Activated CD4-positive, alpha-beta T cell treated with anti-CD3 and anti-CD28 coated beads, Interleukin-2, Interleukin-4, amounts not matched to agents 100 ng/mL and 50 ng/mL, durations not matched to agents 16 hours and 8 hours (primary cell): ENCODE measurements at regions not wholly inside any gene's neighbourhood (a gene's known extent, or its start where the extent isn't known, plus 50 kb on each side); places are given as distances from the start of the nearest gene placed in this dataset.

ENCODE experiments used
- DNase-seq: peaks from one replicate; pipeline ENCODE4 v3.0.0-alpha.2; 2020; ENCODE audit warnings: low spot score

- no peak for DNase-seq
These were observed 384.5 kb downstream of the AASDHPPT start for GRCh38 chr11:106461839-106462545.

- no peak for DNase-seq
These were observed 385.7 kb downstream of the AASDHPPT start for GRCh38 chr11:106463154-106463553.

- no peak for DNase-seq
These were observed 386.3 kb downstream of the AASDHPPT start for GRCh38 chr11:106463796-106464201.

GRCh38 chr11:106464728-106465127 is 387.3 kb downstream of the AASDHPPT start:
- no peak for DNase-seq

GRCh38 chr11:106466521-106467080 is 389.1 kb downstream of the AASDHPPT start:
- DNase-seq = no peak

- DNase-seq = no peak
These were observed 390.0 kb downstream of the AASDHPPT start for GRCh38 chr11:106467501-106467900.

GRCh38 chr11:106468086-106468485 is 390.6 kb downstream of the AASDHPPT start:
- no peak for DNase-seq

GRCh38 chr11:106468531-106468930 is 391.1 kb downstream of the AASDHPPT start:
- DNase-seq = no peak

- no peak for DNase-seq
These were observed 392.8 kb downstream of the AASDHPPT start for GRCh38 chr11:106470230-106470629.

- DNase-seq = no peak
These were observed 393.8 kb downstream of the AASDHPPT start for GRCh38 chr11:106471276-106471675.

GRCh38 chr11:106473089-106473722 is 395.7 kb downstream of the AASDHPPT start:
- DNase-seq = no peak

GRCh38 chr11:106474274-106474673 is 396.8 kb downstream of the AASDHPPT start:
- DNase-seq = no peak

GRCh38 chr11:106475181-106475580 is 397.7 kb downstream of the AASDHPPT start:
- no peak for DNase-seq

GRCh38 chr11:106477776-106478175 is 400.3 kb downstream of the AASDHPPT start:
- DNase-seq = no peak

GRCh38 chr11:106479646-106480045 is 402.2 kb downstream of the AASDHPPT start:
- DNase-seq = no peak

GRCh38 chr11:106480581-106481190 is 403.2 kb downstream of the AASDHPPT start:
- DNase-seq = no peak

- no peak for DNase-seq
These were observed 405.7 kb downstream of the AASDHPPT start for GRCh38 chr11:106482917-106483785.

GRCh38 chr11:106491751-106492150 is 414.3 kb downstream of the AASDHPPT start:
- DNase-seq = no peak

- DNase-seq = no peak
These were observed 416.3 kb downstream of the AASDHPPT start for GRCh38 chr11:106493751-106494150.

- no peak for DNase-seq
These were observed 417.6 kb downstream of the AASDHPPT start for GRCh38 chr11:106495046-106495445.

GRCh38 chr11:106496677-106497076 is 419.2 kb downstream of the AASDHPPT start:
- no peak for DNase-seq

- no peak for DNase-seq
These were observed 419.9 kb downstream of the AASDHPPT start for GRCh38 chr11:106497321-106497720.
